HG02852 (cell line): ENCODE measurements at regions not wholly inside any gene's neighbourhood (a gene's known extent, or its start where the extent isn't known, plus 50 kb on each side); places are given as distances from the start of the nearest gene placed in this dataset.
"Not testable (repeated sequence)": the region's sequence is repeated elsewhere in the genome, so short reads cannot be mapped to it uniquely, and the experiment has no call there.

Experiments used
- ATAC-seq: cut with Tn5 transposase; IDR thresholded peaks from one replicate; pipeline ENCODE4 v1.9.1; 2021; ENCODE audit warnings: mild to moderate bottlenecking, moderate library complexity; ENCODE audit not compliant: unreplicated experiment

DNA sequence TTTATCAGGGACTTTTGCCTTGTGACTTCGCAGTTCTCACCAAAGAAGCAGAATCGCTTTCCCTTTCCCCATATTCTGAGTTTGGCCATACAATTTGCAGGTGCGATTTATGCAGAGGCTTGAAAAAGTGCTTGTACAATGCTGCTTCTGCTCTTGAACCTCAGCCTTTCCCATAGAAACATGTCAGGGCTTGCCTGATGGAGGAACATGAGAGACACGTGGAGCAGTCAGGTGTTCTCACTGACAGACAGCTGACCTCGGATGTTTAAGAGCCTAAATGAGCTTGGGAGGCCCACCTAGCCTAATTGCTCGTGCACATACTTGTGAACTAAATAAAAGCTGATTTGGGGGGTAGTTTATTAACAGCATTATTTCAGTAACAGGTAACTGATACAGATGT lies 290.0 kb downstream of the S1PR1 start:
- ATAC-seq, result no peak

DNA sequence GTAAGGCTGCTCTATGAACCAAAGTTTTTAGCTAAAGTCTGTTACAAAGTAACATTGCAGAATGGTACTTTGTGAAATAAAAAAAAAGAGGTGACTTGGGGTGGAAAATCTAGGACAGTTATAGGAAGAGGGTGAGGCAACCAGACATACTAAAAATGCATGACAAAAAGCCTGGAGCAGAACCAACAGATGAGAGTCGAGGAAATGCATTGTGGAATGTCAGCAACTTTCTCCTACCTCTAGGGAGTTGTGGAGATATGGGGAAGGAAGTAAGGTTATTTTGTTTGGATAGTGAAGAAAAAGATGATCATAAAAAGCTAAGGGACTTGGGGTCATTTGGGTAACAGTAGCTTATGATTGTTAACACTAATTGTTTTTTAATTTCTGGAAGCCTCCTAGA lies 295.6 kb downstream of the S1PR1 start:
- ATAC-seq, result no peak

DNA sequence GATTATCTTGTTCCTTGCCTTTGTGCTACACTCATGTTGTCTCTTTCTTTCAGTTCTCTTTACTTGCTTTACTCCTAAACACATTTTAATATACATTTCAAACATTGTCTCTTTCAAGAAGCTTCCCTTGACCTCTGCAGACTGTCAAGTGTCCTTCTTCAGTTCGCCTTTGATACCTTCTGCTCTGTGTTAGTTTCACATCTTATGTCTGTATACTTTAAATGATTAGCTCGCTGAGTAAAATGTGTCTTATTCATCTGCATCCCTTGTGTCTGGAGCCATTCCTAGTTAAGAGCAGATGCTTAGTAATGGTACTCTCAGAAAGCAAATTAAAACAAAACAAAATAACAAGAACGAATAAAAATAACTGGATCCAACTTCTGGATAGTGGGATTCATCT lies 303.3 kb downstream of the S1PR1 start:
- no peak for ATAC-seq

DNA sequence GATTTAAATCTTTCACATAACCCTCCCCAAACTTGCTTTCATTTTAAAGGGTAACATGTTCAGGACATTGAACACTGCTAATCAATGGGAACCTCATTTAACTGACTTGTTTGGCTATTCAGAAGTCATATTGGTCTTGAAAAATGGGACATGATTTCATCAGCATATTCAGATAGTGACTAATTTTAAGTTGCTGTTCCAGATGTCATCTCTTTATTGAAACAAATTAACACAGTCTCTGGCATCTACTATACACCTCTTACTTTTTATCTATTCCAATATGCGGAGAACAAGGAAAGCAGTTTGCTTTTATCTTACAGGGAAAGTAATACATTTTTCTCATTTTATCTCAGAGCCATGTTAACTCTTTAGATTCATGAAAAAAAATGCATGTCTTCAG lies 310.1 kb downstream of the S1PR1 start:
- no peak for ATAC-seq

DNA sequence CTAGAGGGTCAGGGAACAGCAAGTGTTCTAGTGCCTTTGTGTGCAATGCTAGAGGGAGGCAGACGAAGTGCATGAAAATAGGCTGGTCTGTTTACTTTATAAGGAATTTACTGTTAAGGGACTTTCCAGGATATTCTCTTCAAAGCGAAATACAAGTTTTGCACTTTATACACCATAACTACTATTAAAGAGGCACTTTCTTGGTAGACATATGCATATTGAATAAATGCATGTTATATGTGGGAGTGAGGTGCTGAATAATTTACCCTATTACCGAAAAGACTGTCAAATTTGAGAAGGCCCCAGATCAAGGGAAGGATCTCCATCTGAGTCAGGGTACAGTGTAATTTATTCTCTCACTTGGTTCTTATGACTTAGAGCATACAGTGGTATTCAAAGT lies 310.5 kb downstream of the S1PR1 start:
- no peak for ATAC-seq

DNA sequence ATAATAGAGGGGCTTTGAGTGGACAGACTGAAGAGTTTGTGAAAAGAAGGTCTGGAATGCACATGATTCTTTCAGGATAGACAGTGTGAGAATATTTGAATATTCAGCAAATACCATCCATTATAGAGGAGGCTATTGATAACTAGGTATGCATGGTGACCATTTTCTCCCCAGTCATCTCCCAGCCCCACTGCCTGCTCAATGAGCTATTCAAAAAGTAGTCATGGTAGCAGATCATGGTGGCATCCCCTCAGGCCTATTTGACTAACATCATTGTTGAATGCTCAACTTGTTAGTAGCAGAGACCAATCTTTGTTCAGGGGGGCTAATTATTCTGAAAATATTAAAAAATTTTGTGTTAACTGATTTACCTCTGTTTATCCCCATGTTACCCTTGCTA lies 311.6 kb downstream of the S1PR1 start:
- no peak for ATAC-seq

DNA sequence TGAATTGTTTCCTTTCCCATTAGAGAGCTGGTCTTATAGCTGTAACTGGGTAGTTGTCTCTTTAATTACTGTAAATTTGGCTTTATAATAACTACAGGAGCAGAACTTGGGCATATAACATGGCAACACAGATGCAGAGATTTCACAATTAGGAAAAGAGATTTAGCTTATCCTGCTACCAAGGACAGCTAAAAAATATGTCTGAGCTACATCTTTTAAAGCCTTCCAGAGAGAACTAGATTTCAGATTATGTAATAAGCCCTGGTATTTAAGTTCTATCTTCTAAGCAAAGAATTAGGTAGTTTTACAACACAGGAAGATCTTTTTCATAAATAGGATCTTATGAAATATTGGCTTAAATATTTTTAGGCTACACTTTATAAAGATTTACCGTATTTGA lies 313.8 kb downstream of the S1PR1 start:
- ATAC-seq, result no peak

DNA sequence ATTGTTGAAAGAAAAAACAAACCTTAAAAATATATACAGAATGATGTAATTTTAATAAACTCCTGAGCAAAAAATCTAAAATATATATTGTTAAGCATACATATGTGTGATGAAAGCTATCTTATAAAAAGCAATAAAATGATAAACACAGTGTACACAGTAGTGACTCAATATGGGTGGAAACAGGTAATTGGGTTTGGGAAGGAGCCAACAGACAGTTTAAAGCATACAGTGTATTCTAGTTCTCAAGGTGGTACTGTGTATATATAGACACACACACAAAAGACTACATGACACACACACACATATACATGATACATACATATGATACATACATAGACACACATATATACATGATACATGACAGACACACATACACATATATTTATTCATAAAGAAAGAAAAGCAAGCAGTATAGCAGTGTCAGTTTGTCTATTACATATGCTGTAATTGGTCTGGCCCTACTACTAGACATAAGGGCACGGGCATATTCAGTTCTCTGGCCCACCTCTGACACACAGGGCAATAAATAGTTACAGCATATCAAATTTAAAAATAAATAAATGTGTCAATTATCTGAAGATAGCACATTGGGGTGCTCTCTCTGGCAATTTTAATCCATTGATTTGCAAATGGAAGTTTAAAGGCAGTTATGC lies 330.2 kb downstream of the S1PR1 start:
- no peak for ATAC-seq

DNA sequence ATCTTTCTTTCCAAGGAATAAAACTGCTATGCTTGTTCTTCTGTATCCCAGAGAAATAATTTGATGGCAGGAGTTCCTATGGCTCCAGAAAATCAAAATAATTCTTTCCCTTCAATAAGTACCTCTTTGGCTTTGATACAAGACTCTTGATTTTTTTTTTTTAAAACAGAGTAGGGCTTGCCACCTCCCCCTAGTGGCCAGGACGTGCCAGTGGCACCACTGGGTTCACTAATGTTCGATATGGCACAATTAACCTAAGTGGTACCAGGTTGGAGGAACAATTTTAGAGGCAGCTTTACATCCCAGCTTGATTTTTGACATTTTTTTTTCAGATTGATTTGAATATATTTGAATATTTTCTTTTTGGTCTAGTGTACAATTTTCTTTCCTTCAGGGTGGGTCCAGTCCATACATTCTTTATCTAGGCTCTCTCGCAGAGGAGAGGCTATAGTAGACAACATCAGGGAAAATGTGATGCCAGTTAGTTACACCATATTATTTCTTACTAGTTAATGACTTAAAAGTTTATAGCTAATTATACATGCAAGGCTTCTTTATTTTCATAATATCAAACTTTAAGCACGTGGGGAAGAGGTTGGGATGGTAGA lies 330.9 kb downstream of the S1PR1 start:
- peak; percentile 97 for ATAC-seq

DNA sequence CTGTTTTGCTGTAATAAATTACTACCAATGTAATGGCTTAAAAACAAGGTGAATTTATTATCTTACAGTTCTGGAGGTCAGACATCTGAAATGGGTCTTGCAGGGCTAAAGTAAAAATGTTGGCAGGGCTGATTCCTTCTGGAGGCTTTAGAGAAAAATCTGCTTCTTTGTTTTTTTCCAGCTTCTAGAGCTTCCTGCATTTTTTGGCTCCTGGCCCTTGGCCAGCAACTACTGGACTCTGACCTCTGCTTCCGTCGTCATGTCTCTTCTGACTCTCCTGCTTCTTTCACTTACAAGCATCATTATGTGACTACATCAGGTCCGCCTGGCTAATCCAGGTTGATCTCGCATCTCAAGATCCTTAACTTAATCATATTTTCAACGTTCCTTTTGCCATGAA lies 350.9 kb downstream of the S1PR1 start:
- ATAC-seq, result no peak

DNA sequence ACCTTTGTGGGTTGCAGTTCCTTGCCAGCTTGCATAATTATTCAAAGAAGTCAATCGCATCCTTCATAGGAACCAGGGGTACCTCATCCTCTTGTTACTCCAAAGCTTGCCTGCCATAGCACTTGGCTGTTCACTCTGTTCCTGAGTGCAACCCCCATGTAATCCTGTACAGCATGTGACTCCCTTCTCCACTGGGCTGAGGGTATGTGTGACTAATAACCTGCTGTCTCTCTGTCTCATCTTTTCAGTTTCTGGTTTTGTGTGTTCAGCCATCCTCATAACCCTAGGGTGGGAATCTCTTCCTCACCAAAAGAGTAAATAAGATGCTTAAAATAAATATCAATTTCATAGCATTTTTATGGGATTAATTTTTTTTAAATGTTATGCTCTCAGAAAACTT lies 351.9 kb downstream of the S1PR1 start:
- ATAC-seq, result peak; percentile 79

DNA sequence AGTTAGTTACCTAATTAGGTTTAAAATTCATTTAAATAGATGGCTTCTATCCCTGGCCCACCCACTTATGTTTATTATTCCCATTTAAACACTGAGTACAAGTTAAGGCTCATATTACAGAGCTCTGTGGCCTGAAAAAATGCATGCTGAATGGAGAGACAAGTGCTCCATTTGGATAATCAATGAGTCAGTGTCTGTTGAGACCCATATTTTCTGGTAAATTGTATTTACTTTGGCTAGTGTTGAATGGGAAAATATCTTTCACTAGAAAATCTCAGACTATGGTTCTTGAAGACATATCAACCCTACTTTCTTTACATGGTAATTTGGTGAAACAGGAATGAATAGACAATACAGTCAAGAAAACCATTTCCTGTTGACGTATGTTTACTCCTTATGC lies 356.0 kb downstream of the S1PR1 start:
- no peak for ATAC-seq

DNA sequence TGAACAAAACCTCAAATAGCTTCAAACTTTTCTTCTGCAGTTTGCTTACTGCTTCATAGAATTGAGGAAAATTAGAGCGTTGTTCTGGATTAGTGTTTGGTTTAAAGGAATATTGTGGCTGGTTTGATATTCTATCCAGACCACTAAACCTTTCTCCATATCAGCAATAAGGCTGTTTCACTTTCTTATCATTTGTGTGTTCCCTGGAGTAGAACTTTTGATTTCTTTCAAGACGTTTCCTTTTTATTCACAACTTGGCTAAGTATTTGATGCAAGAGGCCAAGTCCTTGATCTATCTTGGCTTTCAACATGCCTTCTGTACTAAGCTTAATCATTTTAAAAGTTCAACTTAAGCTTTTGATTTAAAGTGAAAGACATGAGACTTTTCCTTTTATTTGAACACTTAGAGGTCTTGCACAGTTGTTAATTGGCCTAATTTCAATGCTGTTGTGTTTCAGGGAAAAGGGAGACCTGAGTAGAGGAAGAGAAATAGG lies 359.1 kb downstream of the S1PR1 start:
- ATAC-seq, result no peak

DNA sequence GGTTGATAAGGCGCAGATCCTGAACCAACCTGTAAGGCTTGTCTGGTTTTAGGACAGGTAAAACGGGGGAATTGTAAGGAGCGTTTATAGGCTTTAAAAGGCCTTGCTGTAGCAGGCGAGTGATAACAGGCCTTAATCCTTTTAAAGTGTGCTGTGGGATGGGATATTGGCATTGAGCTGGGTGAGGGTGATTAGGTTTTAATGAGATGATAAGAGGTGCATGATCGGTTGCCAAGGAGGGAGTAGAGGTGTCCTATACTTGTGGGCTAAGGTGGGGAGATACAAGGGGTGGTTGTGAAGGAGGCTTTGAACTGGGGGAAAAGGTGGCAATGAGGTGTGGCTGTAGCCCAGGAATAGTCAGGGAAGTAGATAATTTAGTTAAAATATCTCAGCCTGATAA lies 363.8 kb downstream of the S1PR1 start:
- ATAC-seq, result not testable (repeated sequence)

DNA sequence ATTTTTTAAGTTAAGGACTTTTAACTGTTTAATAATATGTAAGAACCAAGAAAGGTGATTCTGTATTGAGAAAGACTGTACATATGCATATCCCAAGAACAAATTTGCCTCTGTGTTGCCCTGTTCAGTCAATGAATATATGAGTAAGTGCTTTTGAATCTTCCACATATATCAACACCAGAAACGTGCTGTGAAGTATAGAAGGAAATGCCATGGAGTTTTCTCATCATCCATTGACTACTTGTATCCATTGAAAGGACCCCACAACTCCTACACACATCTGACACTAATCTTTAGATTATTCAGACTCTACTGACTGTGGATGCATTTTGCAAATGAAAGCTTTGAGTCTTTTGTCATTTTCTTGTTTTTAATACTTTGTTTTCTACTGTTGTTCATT lies 366.9 kb downstream of the S1PR1 start:
- ATAC-seq, result no peak

DNA sequence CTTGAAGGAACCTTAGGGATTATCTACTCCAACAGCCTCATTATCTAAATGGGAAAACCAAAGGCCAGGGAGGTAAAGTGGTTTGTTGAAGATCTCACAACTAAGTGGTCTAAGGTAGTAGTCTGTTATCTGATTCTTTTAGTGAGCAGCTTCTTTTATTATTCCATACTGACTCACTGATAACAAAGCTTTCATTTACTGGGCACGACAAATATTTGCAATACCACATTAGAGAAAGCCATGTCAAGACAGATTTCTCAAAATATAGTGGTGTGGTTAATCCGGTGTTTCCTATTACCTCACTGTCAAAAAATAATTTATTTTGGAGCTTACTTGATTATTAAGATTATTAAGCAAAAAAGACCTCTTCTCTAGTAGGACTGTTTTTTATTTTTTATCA lies 369.1 kb downstream of the S1PR1 start:
- ATAC-seq, result no peak

DNA sequence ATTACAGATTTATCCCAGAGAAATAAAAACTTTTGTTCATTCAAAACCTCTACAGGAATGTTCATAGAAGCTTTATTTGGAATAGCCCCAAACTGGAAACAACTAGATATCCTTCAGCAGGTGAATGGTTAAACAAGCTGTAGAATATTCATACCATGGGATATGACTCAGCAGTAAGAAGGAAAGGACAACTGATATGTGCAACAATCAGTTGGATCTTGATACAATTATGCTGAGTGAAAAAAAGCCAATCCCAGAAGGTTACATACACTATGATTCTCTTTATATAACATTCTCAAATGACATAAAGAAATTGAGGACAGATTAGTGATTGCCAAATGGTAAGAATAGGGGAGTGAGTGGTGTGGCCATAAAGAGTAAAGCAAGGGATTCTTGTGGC lies 376.7 kb downstream of the S1PR1 start:
- ATAC-seq, result no peak

DNA sequence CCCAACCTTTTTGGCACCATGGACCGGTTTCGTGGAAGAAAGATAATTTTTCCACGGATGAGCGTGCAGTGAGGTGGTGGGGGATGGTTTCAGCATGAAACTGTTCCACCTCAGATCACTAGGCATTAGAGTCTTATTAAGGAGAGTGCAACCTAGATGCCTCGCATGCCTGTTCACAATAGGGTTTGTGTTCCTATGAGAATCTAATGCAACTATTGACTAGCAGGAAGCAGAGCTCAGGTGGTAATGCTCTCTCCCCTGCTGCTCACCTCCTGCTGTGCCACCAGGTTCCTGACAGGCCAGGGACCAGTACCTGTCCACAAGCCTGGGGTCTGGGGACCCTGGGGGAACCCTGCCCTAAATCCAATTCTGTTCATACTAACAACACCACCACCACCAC lies 377.8 kb downstream of the OLFM3 start:
- ATAC-seq, result no peak

DNA sequence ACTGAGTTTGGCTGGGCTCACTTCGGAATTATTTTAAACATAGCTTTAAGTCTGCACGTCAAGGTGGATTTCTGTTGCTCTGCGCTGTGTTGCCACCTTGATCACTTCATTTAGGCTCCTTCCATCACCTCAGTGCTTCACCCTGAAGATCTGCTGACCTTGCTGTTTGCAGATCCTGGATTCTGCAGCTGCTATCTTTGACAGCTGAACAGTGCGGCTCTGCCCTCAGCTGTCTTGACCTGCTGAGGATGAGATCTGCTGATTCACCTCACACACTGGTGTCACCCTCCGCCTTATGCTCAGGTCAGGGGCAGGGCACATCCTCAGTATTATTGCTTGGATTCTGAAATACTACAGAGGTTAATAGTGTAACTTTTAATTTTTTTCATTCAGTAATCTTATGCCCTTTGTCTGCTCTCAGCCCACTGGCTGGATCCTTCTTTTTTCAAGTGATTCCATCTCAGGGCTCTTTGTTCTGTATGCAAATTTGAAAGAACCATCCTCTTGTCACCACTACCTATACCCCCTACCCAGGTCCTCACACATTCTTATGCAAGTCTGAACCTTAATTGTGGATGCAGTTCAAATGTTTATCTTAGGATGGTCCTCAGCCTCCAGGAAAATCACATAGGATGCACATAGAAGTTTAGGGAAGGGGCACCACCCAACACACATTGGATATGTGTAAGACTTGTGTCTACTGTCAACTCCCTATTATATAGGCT lies 364.0 kb downstream of the OLFM3 start:
- no peak for ATAC-seq

DNA sequence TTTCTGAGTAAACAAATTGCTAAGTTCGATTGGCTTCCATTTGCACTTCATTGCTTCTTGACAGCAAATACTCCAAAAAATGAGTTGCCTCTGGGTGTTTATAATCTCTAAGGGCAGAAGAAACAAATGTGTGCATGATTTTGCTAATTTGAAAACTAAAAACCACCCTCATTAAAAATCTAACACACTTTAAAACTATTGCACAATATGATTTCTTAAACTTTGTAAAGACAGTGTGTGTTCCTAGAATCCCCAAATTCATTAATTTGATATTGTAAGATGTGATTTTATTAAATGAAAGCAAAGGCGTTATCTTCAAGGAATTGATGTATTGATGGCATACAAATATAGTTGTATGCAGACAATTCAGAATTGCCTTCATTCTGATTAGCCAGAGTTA lies 350.9 kb downstream of the OLFM3 start:
- ATAC-seq, result no peak

DNA sequence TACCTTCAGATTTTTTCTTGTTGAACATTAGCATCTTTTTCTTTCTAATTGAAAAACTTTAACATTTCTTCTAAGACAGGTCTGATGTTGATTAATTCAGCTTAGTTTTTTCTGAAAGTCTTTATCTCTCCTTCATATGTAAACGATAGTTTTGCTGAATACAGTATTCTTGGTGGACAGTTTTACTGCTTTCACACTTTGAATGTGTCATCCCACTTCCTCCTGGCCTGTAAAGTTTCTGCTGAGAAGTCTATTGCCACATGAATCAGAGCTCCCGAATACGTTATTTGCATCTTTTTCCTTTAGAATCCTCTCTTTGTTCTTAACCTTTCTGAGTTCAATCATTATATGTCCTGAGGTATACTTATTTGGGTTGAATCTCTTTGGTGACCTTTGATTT lies 344.2 kb downstream of the OLFM3 start:
- no peak for ATAC-seq

DNA sequence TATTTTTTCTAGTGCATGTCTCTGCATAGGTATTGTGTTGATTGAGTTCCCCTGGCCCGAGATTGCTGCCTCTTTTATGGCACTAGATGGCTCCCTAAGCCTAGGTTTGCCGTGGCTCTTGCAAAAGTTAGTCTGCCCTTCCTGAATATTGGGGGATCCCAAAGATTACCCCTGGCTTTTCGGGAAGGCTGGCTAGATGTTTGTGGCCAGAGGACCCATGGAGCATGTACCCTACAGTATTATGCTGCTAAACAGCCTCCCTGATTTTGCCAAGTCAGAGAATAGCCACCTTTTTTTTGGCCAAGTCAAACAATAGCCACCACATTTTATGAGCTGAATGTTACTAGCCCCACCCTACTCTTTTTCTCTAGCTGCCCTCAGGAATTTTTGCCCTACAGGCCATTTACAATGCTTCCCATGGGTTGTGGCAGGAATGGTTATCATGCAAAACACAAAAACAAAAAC lies 343.2 kb downstream of the OLFM3 start:
- ATAC-seq, result no peak
